Activated naive CD8-positive, alpha-beta T cell treated with anti-CD3 and anti-CD28 coated beads for 36 hours (primary cell): ENCODE measurements at regions not wholly inside any gene's neighbourhood (a gene's known extent, or its start where the extent isn't known, plus 50 kb on each side); places are given as distances from the start of the nearest gene placed in this dataset.

ENCODE experiments used
- DNase-seq: peaks from one replicate; pipeline ENCODE4 v3.0.0; 2021
- H3K27ac Mint-ChIP-seq: one replicate; pipeline ENCODE4 v1.8.0; 2022; ENCODE audit warnings: mild to moderate bottlenecking, moderate library complexity, mixed read lengths
- H3K27me3 Mint-ChIP-seq: one replicate; pipeline ENCODE4 v1.8.0; 2022; ENCODE audit warnings: mild to moderate bottlenecking, mixed read lengths
- H3K36me3 Mint-ChIP-seq: one replicate; pipeline ENCODE4 v1.8.0; 2021; ENCODE audit warnings: mild to moderate bottlenecking, mixed read lengths
- H3K4me1 Mint-ChIP-seq: one replicate; pipeline ENCODE4 v1.8.0; 2021; ENCODE audit warnings: mixed read lengths
- H3K4me3 Mint-ChIP-seq: one replicate; pipeline ENCODE4 v1.8.0; 2022; ENCODE audit warnings: mild to moderate bottlenecking, moderate library complexity, mixed read lengths
- H3K9me3 Mint-ChIP-seq: one replicate; pipeline ENCODE4 v1.8.0; 2022; ENCODE audit warnings: mixed read lengths

- H3K27ac Mint-ChIP-seq: no peak overlapping the region
- no peaks in the 10 kb centered on the region for H3K9me3 Mint-ChIP-seq
- H3K4me3 Mint-ChIP-seq: no peak overlapping the region
- no peaks in the 10 kb centered on the region for H3K4me1 Mint-ChIP-seq
- H3K27me3 Mint-ChIP-seq: peaks cover 10% of the 10 kb centered on the region
- H3K36me3 Mint-ChIP-seq: no peaks in the 10 kb centered on the region
- DNase-seq: no peak
Observed at GRCh38 chr16:86690970-86691369, 112.6 kb downstream of the FOXL1 start.

DNA sequence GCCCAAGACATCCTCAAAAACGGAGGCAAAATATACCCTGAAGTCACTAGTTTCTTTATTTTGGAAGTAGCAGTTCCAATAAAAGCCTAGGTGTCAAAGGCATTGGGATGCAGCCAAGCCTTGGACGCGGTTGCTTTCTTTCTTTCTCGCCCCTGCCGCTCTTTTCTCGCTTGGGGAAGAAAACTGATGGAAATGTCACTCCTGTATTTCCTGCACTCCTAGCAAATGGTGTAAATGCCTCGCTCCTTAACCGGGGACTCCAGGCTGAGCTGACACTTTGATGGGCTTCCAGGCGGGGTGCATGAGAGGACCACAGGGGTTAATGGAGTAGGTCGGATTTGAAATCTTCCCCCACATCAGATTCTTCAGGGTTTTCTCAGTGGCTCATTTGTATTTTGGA is 114.1 kb downstream of the FOXL1 start:
- H3K4me1 Mint-ChIP-seq: no peaks in the 10 kb centered on the region
- no peak for DNase-seq
- peaks cover 10% of the 10 kb centered on the region for H3K27me3 Mint-ChIP-seq
- H3K36me3 Mint-ChIP-seq: no peaks in the 10 kb centered on the region
- H3K9me3 Mint-ChIP-seq: no peaks in the 10 kb centered on the region
- H3K4me3 Mint-ChIP-seq: no peak overlapping the region
- H3K27ac Mint-ChIP-seq: no peak overlapping the region

- no peaks in the 10 kb centered on the region for H3K36me3 Mint-ChIP-seq
- no peak overlapping the region for H3K4me3 Mint-ChIP-seq
- no peaks in the 10 kb centered on the region for H3K4me1 Mint-ChIP-seq
- no peaks in the 10 kb centered on the region for H3K9me3 Mint-ChIP-seq
- H3K27ac Mint-ChIP-seq: no peak overlapping the region
- peaks cover 10% of the 10 kb centered on the region for H3K27me3 Mint-ChIP-seq
- DNase-seq: no peak
Observed at GRCh38 chr16:86693033-86693432, 114.7 kb downstream of the FOXL1 start.

- Mint-ChIP-seq H3K9me3 (no peaks in the 10 kb centered on the region), H3K27me3 (peaks cover 6% of the 10 kb centered on the region), H3K4me1 (no peaks in the 10 kb centered on the region), H3K4me3 (no peak overlapping the region), H3K27ac (no peak overlapping the region), H3K36me3 (no peaks in the 10 kb centered on the region)
- no peak for DNase-seq
Observed at GRCh38 chr16:86697715-86698114, 119.4 kb downstream of the FOXL1 start.

DNA sequence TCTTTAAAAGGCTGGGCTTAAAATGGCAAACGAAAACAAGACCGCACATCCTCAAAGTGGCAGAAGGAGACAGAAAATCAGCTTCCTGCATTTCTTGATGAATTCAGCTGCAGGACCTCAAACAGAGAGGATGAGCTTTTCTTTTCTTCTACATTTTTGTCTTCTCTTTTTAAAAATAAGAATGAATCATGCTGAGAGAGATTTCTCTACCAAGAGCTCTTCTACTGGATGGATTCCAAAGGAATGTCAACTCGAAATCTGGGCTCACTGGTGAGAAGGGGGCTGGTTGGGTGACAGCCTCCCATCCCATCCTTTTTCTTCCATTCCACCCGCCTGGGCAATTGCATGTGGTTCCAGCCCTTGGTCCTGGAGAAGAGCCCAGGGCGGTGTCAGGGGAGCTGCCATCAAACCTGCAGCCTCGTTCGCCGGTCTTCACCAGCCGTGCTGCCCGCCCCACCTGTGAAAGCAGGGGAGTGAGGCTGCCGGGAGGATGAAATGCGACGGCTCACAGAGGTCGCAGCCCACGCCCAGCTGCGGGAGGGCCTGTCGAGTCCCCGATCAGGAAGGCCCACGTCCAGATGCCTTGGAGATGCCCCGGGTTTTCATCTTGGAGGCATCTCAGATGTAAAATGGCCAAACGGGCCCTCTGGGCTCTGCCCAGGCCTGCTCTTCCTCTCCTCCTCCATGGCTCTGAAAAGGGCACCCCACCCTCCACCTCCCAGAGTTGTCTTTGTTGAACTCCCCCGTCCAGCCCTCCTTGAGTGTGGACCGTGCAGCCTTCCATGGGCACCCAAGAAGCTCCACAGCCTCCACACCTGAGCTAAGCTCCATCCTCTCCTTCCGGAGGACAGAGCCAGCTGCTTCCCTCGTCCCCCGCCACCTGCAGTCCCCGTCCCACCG is 121.9 kb downstream of the FOXL1 start:
- no peaks in the 10 kb centered on the region for H3K36me3 Mint-ChIP-seq
- H3K4me1 Mint-ChIP-seq: no peaks in the 10 kb centered on the region
- no peak for DNase-seq
- peaks cover 2% of the 10 kb centered on the region for H3K9me3 Mint-ChIP-seq
- no peak overlapping the region for H3K27ac Mint-ChIP-seq
- H3K4me3 Mint-ChIP-seq: no peak overlapping the region
- peaks cover 6% of the 10 kb centered on the region for H3K27me3 Mint-ChIP-seq

DNA sequence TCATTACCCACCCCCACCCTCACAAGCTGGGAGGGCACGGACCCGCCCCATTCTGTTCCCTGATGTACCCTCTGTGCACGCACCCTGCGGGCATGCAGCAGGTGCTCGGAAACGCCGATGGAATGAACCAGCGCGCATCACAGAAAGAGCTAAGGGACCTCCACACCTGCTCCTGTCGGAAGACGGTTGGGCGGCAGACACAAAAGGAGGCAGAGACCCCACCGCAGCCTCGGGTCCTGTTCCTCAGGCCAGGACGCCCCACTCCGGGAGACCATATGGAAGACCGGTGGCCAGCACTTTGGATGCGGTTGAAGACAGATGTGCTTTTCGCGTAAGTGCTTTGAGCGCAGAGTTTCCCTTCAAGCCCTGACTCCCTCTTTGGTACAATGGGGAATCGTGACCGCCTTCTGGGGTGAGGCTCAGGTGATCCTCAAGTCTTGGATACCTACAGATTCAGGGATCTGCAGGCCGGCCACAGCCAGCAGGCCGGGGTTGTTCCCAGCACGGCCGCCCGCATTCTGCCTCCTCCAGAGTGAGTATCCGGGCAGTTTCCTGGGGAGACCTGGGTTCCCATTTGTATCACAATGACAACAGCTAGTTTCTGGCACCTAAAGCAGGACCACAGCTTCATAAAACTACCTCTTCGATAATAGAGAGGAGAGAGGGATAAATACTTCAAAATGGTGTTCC is 123.1 kb downstream of the FOXL1 start:
- H3K27ac Mint-ChIP-seq: no peak overlapping the region
- no peaks in the 10 kb centered on the region for H3K4me1 Mint-ChIP-seq
- H3K27me3 Mint-ChIP-seq: peaks cover 10% of the 10 kb centered on the region
- no peak for DNase-seq
- peaks cover 2% of the 10 kb centered on the region for H3K9me3 Mint-ChIP-seq
- no peak overlapping the region for H3K4me3 Mint-ChIP-seq
- H3K36me3 Mint-ChIP-seq: no peaks in the 10 kb centered on the region

GRCh38 chr16:86702824-86703588 is 124.7 kb downstream of the FOXL1 start:
- Mint-ChIP-seq H3K4me1 (no peaks in the 10 kb centered on the region), H3K27me3 (peaks cover 10% of the 10 kb centered on the region), H3K27ac (no peak overlapping the region), H3K4me3 (no peak overlapping the region), H3K9me3 (peaks cover 2% of the 10 kb centered on the region), H3K36me3 (no peaks in the 10 kb centered on the region)
- DNase-seq: no peak

DNA sequence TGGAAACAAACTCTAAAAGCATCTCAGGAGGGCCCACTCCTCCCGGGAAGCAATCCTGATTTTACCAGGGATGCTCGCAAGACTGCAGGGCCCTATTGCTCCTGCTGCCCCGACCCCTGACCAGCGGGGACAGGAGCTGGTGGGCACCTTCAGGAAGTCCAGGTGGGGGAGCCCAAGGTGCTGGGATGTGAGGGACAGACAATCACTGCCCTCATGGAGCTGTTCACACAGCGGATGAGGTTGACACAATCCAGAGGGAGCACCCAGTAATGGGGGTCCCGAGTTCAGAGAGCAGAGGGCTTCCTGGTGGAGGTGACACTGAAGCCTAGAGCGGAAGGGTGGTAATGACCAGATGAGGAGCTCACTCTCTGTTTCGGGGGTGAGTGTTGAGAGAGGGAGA is 126.2 kb downstream of the FOXL1 start:
- peaks cover 2% of the 10 kb centered on the region for H3K9me3 Mint-ChIP-seq
- H3K36me3 Mint-ChIP-seq: no peaks in the 10 kb centered on the region
- no peak overlapping the region for H3K27ac Mint-ChIP-seq
- DNase-seq: no peak
- no peak overlapping the region for H3K4me3 Mint-ChIP-seq
- no peaks in the 10 kb centered on the region for H3K4me1 Mint-ChIP-seq
- H3K27me3 Mint-ChIP-seq: peaks cover 18% of the 10 kb centered on the region

GRCh38 chr16:86706726-86707125 is 128.4 kb downstream of the FOXL1 start:
- Mint-ChIP-seq H3K27ac (no peak overlapping the region), H3K27me3 (peaks cover 18% of the 10 kb centered on the region), H3K36me3 (no peaks in the 10 kb centered on the region), H3K4me1 (no peaks in the 10 kb centered on the region), H3K4me3 (no peak overlapping the region), H3K9me3 (peaks cover 2% of the 10 kb centered on the region)
- no peak for DNase-seq

GRCh38 chr16:86707171-86707570 is 128.8 kb downstream of the FOXL1 start:
- no peaks in the 10 kb centered on the region for H3K36me3 Mint-ChIP-seq

GRCh38 chr16:86707581-86707980 is 129.2 kb downstream of the FOXL1 start:
- Mint-ChIP-seq H3K27ac (no peak overlapping the region), H3K36me3 (no peaks in the 10 kb centered on the region), H3K4me1 (no peaks in the 10 kb centered on the region), H3K4me3 (no peak overlapping the region), H3K27me3 (peaks cover 18% of the 10 kb centered on the region), H3K9me3 (peaks cover 2% of the 10 kb centered on the region)
- DNase-seq: no peak

More at GRCh38 chr16:86707171-86707570, 128.8 kb downstream of the FOXL1 start:
- Mint-ChIP-seq H3K9me3 (peaks cover 2% of the 10 kb centered on the region), H3K4me3 (no peak overlapping the region), H3K27ac (no peak overlapping the region), H3K27me3 (peaks cover 18% of the 10 kb centered on the region), H3K4me1 (no peaks in the 10 kb centered on the region)
- no peak for DNase-seq

DNA sequence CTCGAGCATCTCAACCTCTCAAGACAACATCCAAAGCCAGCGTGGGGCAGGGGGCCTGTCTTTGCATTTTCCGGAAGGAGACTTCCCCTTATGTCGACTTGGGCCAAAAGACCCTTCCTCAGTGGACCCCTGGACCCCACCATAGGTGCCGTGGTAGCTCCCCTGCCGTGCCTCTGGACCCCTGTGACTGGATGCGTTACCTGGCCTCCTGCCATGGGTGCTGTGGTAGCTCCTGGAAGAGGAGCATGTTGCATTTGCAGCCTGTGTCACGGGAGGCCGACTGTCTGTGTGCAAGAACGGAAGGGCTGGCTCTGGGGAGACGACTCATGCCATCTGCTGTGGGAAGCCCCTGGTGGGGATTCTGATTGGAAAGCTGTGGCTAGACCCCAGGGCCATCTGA is 130.1 kb downstream of the FOXL1 start:
- Mint-ChIP-seq H3K4me3 (no peak overlapping the region), H3K27me3 (peaks cover 18% of the 10 kb centered on the region), H3K4me1 (no peaks in the 10 kb centered on the region), H3K27ac (no peak overlapping the region), H3K9me3 (no peaks in the 10 kb centered on the region), H3K36me3 (no peaks in the 10 kb centered on the region)
- DNase-seq: no peak

- Mint-ChIP-seq H3K27ac (no peak overlapping the region), H3K9me3 (no peaks in the 10 kb centered on the region), H3K4me1 (no peaks in the 10 kb centered on the region), H3K36me3 (no peaks in the 10 kb centered on the region), H3K4me3 (no peak overlapping the region), H3K27me3 (peaks cover 12% of the 10 kb centered on the region)
- DNase-seq: no peak
Observed at GRCh38 chr16:86709103-86709502, 130.8 kb downstream of the FOXL1 start.

- peaks cover 12% of the 10 kb centered on the region for H3K27me3 Mint-ChIP-seq
- H3K4me1 Mint-ChIP-seq: no peaks in the 10 kb centered on the region
- H3K9me3 Mint-ChIP-seq: no peaks in the 10 kb centered on the region
- H3K4me3 Mint-ChIP-seq: no peak overlapping the region
- no peak for DNase-seq
- H3K36me3 Mint-ChIP-seq: no peaks in the 10 kb centered on the region
- no peak overlapping the region for H3K27ac Mint-ChIP-seq
Observed at GRCh38 chr16:86709902-86710601, 131.7 kb downstream of the FOXL1 start.

DNA sequence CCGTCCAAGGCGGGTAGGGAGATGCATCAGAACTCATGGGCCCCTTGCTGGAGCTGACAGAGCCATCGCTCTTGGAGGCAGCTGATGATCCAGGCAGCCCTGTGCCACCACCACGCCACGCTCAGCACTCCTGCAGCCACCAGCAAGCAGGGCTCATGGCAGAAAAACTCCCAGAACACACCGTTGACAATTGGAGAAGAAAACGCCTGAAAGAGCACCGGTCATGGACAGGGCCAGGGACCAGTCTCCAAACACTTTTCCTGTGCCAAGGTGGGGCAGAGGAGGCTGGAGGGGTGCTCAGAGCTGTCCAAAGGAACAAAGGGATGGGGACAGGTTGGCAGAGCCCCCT is 132.2 kb downstream of the FOXL1 start:
- Mint-ChIP-seq H3K27ac (no peak overlapping the region), H3K27me3 (peaks cover 11% of the 10 kb centered on the region), H3K9me3 (no peaks in the 10 kb centered on the region), H3K36me3 (no peaks in the 10 kb centered on the region), H3K4me1 (no peaks in the 10 kb centered on the region), H3K4me3 (no peak overlapping the region)
- DNase-seq: no peak
